Sigmoid colon (tissue), 6 donors: ENCODE measurements at regions not wholly inside any gene's neighbourhood (a gene's known extent, or its start where the extent isn't known, plus 50 kb on each side); places are given as distances from the start of the nearest gene placed in this dataset.

ENCODE experiments used
- DNase-seq: peaks from one replicate; pipeline ENCODE4 v3.0.0-alpha.2; 2019
- H3K27ac ChIP-seq, 4 donors: fragments of 200-600 bp; sonication (generic); one replicate each; pipeline ENCODE4 v1.5.1; 2016 to 2019; ENCODE audit warnings: mild to moderate bottlenecking in 1 of 4
- H3K27me3 ChIP-seq, 3 donors: fragments of 200-600 bp; sonication (generic); one replicate each; pipeline ENCODE4 v1.5.1; 2019; ENCODE audit warnings: mild to moderate bottlenecking in 1 of 3
- H3K36me3 ChIP-seq, 4 donors: fragments of 200-600 bp; sonication (generic); one replicate each; pipeline ENCODE4 v1.5.1; 2016 to 2019
- H3K4me1 ChIP-seq, 4 donors: fragments of 200-600 bp; sonication (generic); one replicate each; pipeline ENCODE4 v1.5.1; 2017 to 2019
- H3K4me3 ChIP-seq, 4 donors: fragments of 200-600 bp; sonication (generic); one replicate each; pipeline ENCODE4 v1.5.1; 2017 to 2019; ENCODE audit warnings: mild to moderate bottlenecking in 2 of 4, moderate library complexity in 1 of 4
- H3K9me3 ChIP-seq, 4 donors: fragments of 200-600 bp in 3 of 4; sonication (generic) in 3 of 4; one replicate each; pipeline versions ENCODE4 v1.5.1 to v1.6.1; 2013 to 2019
- EP300 ChIP-seq, 4 donors: sonication (generic); formaldehyde crosslinking; IDR thresholded peaks; one replicate each; pipeline ENCODE4 v1.6.1; 2017; ENCODE audit warnings: antibody characterized with exemption in 4 of 4
- POLR2A ChIP-seq, 2 donors: fragments of 450-650 bp; IDR thresholded peaks; one replicate each; pipeline ENCODE4 v1.6.1; 2016; ENCODE audit warnings: antibody characterized with exemption in 2 of 2, mild to moderate bottlenecking in 2 of 2, moderate library complexity in 2 of 2
- POLR2AphosphoS5 ChIP-seq, 4 donors: sonication (generic); formaldehyde crosslinking; IDR thresholded peaks; one replicate each; pipeline ENCODE4 v1.6.1; 2017; ENCODE audit warnings: antibody characterized with exemption in 4 of 4
- WGBS, 2 donors: extraction: QIAGEN DNeasy Blood & Tissue Kit; methylation state at CpG; one replicate each; pipeline ENCODE4 v1.1.7; 2013; 5-methylcytosine and 5-hydroxymethylcytosine counted together
- intact Hi-C: fragments of 100-400 bp; cut with DNase I; formaldehyde crosslinking; loops from one replicate; pipeline ENCODE4 v1.15.1; 2023
- TF ChIP-seq, protein P1 (sequence below), 4 experiments: fragments of 450-650 bp in 3 of 4; fragments of 200-600 bp in 1 of 4; IDR thresholded peaks; one replicate each; pipeline ENCODE4 v1.5.1; 2016 to 2019; ENCODE audit warnings: antibody characterized with exemption in 4 of 4, mild to moderate bottlenecking in 3 of 4, moderate library complexity in 2 of 4
- donor health status: healthy with polysubstance abuse.
- donor health status: healthy.

DNA sequence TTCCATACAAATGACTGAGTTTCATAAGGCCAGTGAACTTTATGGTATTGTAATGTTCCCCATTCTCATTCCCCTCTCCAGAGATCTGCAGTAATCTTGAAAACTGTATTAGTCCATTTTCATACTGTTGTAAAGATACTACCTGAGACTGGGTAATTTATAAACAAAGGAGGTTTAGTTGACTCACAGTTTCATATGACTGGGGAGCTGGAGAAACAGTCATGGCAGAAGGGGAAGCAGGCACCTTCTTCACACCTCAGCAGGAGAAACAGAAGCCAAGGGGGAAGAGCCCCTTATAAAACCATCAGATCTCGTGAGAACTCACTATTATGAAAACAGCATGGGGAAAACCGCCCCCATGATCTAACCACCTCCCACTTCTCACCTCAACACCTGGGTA is 318.7 kb upstream of the KLF12 start:
- TF ChIP-seq EP300 (IDR thresholded peaks at IDR 0.05), result no peak
- TF ChIP-seq POLR2AphosphoS5 (IDR thresholded peaks at IDR 0.05), result no peak
- TF ChIP-seq POLR2A (IDR thresholded peaks at IDR 0.05), result no peak
- TF ChIP-seq, protein P1, sequence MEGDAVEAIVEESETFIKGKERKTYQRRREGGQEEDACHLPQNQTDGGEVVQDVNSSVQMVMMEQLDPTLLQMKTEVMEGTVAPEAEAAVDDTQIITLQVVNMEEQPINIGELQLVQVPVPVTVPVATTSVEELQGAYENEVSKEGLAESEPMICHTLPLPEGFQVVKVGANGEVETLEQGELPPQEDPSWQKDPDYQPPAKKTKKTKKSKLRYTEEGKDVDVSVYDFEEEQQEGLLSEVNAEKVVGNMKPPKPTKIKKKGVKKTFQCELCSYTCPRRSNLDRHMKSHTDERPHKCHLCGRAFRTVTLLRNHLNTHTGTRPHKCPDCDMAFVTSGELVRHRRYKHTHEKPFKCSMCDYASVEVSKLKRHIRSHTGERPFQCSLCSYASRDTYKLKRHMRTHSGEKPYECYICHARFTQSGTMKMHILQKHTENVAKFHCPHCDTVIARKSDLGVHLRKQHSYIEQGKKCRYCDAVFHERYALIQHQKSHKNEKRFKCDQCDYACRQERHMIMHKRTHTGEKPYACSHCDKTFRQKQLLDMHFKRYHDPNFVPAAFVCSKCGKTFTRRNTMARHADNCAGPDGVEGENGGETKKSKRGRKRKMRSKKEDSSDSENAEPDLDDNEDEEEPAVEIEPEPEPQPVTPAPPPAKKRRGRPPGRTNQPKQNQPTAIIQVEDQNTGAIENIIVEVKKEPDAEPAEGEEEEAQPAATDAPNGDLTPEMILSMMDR (IDR thresholded peaks at IDR 0.05), result no peak
- Histone ChIP-seq H3K4me3 (no peak overlapping the region), H3K36me3 (no peaks in the 10 kb centered on the region), H3K27me3 (no peaks in the 10 kb centered on the region), H3K27ac (no peak overlapping the region), H3K9me3 (no peaks in the 10 kb centered on the region), H3K4me1 (no peaks in the 10 kb centered on the region)
- DNase-seq, result no peak
- WGBS, 2 donors, result 56 to 64% methylated on average over 2 of the region's 2 CpGs
- intact Hi-C loops, result no loop called here

DNA sequence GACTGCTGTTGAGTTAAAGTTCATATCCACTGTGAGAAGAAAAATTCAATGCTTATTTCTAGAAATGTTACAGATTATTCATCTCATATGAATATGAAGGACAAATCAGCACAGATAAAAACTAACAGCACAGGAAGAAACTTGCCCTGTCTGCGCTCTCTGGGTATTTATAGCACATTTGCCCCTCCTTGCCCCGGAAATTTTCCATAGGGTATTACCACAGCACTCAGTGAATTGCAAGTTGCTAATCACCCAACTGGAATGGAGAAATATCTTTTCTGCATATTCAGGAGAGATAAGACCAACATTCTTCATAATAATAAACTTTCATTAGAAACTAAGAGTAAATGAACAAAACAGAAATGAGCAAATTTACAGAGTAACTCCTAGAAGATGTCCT is 318.0 kb upstream of the KLF12 start:
- Histone ChIP-seq H3K4me1 (no peaks in the 10 kb centered on the region), H3K4me3 (no peak overlapping the region), H3K27ac (no peak overlapping the region), H3K36me3 (no peaks in the 10 kb centered on the region), H3K9me3 (no peaks in the 10 kb centered on the region), H3K27me3 (no peaks in the 10 kb centered on the region)
- intact Hi-C loops, result no loop called here
- TF ChIP-seq POLR2A (IDR thresholded peaks at IDR 0.05) (no peak), EP300 (IDR thresholded peaks at IDR 0.05) (no peak), POLR2AphosphoS5 (IDR thresholded peaks at IDR 0.05) (no peak)
- TF ChIP-seq, protein P1 (IDR thresholded peaks at IDR 0.05), result no peak
- 76 to 85% methylated on average over 2 of the region's 2 CpGs for WGBS, 2 donors
- no peak for DNase-seq

DNA sequence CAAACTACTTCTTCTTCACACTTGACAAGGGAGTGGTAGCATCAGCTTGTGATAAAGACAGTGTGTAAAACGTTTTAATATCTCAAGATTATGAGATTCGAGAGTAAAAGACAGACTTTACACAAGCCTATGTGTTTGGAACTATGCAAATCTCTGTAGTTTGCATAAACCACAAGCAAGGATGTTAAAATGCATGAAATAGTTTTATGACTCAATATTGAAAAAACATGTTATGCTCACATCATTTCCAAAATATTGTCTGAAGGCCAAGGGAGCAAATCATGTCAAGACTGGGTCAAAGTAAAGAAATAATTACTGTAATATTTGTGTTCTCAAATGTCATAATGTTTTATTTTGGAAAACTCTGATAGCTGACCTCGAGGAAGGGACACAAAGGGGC is 316.8 kb upstream of the KLF12 start:
- H3K36me3 ChIP-seq, result no peaks in the 10 kb centered on the region
- no peak for TF ChIP-seq EP300 (IDR thresholded peaks at IDR 0.05)
- TF ChIP-seq POLR2A (IDR thresholded peaks at IDR 0.05), result no peak
- TF ChIP-seq, protein P1 (IDR thresholded peaks at IDR 0.05), result no peak
- TF ChIP-seq POLR2AphosphoS5 (IDR thresholded peaks at IDR 0.05), result no peak
- H3K27ac ChIP-seq, result no peak overlapping the region
- no peaks in the 10 kb centered on the region for H3K9me3 ChIP-seq
- no peak for DNase-seq
- H3K4me1 ChIP-seq, result no peaks in the 10 kb centered on the region
- H3K4me3 ChIP-seq, result no peak overlapping the region
- no peaks in the 10 kb centered on the region for H3K27me3 ChIP-seq
- 54% methylated on average over 3 of the region's 3 CpGs for WGBS, 2 donors
- intact Hi-C loops, result no loop called here

DNA sequence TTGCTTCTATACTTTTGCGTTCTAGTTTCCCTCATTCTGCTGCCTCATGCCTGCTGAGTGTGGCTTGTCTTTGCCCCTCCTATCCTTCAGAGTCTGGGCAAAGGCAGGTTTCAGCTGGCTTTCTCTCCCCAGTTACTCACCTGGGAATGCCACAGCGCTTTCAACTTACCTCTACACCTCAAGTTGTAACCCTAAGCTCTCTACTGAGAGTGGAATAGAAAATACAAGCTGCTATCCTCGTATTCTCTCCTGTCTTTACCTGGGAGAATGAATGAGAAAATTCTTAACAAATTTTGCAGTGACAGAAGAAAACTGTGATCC is 316.3 kb upstream of the KLF12 start:
- WGBS, 2 donors, result 81 to 86% methylated on average over 3 of the region's 3 CpGs

More for the DNA sequence above, 316.3 kb upstream of the KLF12 start:
- TF ChIP-seq POLR2A (IDR thresholded peaks at IDR 0.05) (no peak), POLR2AphosphoS5 (IDR thresholded peaks at IDR 0.05) (no peak), EP300 (IDR thresholded peaks at IDR 0.05) (no peak)
- TF ChIP-seq, protein P1 (IDR thresholded peaks at IDR 0.05), result no peak
- H3K9me3 ChIP-seq, result no peaks in the 10 kb centered on the region
- H3K4me1 ChIP-seq, result no peaks in the 10 kb centered on the region
- no peak overlapping the region for H3K4me3 ChIP-seq
- no peak overlapping the region for H3K27ac ChIP-seq
- DNase-seq, result no peak
- H3K27me3 ChIP-seq, result no peaks in the 10 kb centered on the region
- no peaks in the 10 kb centered on the region for H3K36me3 ChIP-seq
- intact Hi-C loops, result no loop called here
